Cardiac muscle cell (in vitro differentiated cells and primary cell): ENCODE measurements at regions not wholly inside any gene's neighbourhood (a gene's known extent, or its start where the extent isn't known, plus 50 kb on each side); places are given as distances from the start of the nearest gene placed in this dataset.
"Not testable (repeated sequence)": the region's sequence is repeated elsewhere in the genome, so short reads cannot be mapped to it uniquely, and the experiment has no call there.

Source experiments
- DNase-seq, 2 donors: peaks; one replicate each; pipeline versions ENCODE4 v3.0.0 to v3.0.0-alpha.2; 2010 to 2017; ENCODE audit warnings: low read depth in 1 of 2, low spot score in 1 of 2
- H3K27ac ChIP-seq: fragments of 200-600 bp; sonication (generic); 2 replicates; pipeline ENCODE4 v1.5.1; 2016
- H3K27me3 ChIP-seq: fragments of 200-600 bp; sonication (generic); 2 replicates; pipeline ENCODE4 v1.6.0; 2016; ENCODE audit warnings: control low read depth
- H3K36me3 ChIP-seq: fragments of 200-600 bp; sonication (generic); 2 replicates; pipeline ENCODE4 v1.5.1; 2016; ENCODE audit warnings: control low read depth
- H3K4me1 ChIP-seq: fragments of 200-600 bp; sonication (generic); 2 replicates; pipeline ENCODE4 v1.8.1; 2017; ENCODE audit warnings: low read depth, mild to moderate bottlenecking, mixed run types
- H3K4me3 ChIP-seq: fragments of 200-600 bp; sonication (generic); 2 replicates; pipeline ENCODE4 v1.5.1; 2016; ENCODE audit warnings: mild to moderate bottlenecking
- H3K9me3 ChIP-seq: fragments of 200-600 bp; sonication (generic); 2 replicates; pipeline ENCODE4 v1.5.1; 2017; ENCODE audit warnings: low read depth, mild to moderate bottlenecking, control low read depth
- CTCF ChIP-seq: IDR thresholded peaks from 2 replicates; pipeline ENCODE4 v1.5.1; 2012; ENCODE audit warnings: low read depth, mild to moderate bottlenecking, low read length

GRCh38 chr20:1802385-1803060 lies 92.7 kb upstream of the SIRPA start:
- peak; percentile 78 to 79 for DNase-seq

GRCh38 chr20:1801929-1802306 lies 93.3 kb upstream of the SIRPA start:
- Histone ChIP-seq H3K27ac (no peak overlapping the region), H3K27me3 (peaks cover 22% of the 10 kb centered on the region), H3K9me3 (no peaks in the 10 kb centered on the region), H3K36me3 (no peaks in the 10 kb centered on the region), H3K4me3 (peak overlapping the region; percentile 64), H3K4me1 (no peaks in the 10 kb centered on the region)
- no peak for TF ChIP-seq CTCF
- DNase-seq, result no peak

More at GRCh38 chr20:1802385-1803060, 92.7 kb upstream of the SIRPA start:
- Histone ChIP-seq H3K4me3 (peak overlapping the region; percentile 64), H3K36me3 (no peaks in the 10 kb centered on the region), H3K27ac (no peak overlapping the region), H3K4me1 (no peaks in the 10 kb centered on the region), H3K27me3 (peaks cover 22% of the 10 kb centered on the region), H3K9me3 (no peaks in the 10 kb centered on the region)
- TF ChIP-seq CTCF, result peak; percentile 64

- Histone ChIP-seq H3K27ac (no peak overlapping the region), H3K4me1 (no peaks in the 10 kb centered on the region), H3K36me3 (no peaks in the 10 kb centered on the region), H3K27me3 (peaks cover 26% of the 10 kb centered on the region), H3K4me3 (no peak overlapping the region), H3K9me3 (no peaks in the 10 kb centered on the region)
- no peak for DNase-seq
- no peak for TF ChIP-seq CTCF
Measured at GRCh38 chr20:1801225-1801928, 93.8 kb upstream of the SIRPA start.

GRCh38 chr20:1800777-1801176 lies 94.4 kb upstream of the SIRPA start:
- DNase-seq, result peak; percentile 18 to 57
- Histone ChIP-seq H3K27ac (no peak overlapping the region), H3K36me3 (no peaks in the 10 kb centered on the region), H3K4me1 (no peaks in the 10 kb centered on the region), H3K4me3 (no peak overlapping the region), H3K27me3 (peaks cover 32% of the 10 kb centered on the region), H3K9me3 (no peaks in the 10 kb centered on the region)
- peak; percentile 54 for TF ChIP-seq CTCF

- no peak overlapping the region for H3K27ac ChIP-seq
- no peak for DNase-seq
- H3K4me3 ChIP-seq, result no peak overlapping the region
- no peaks in the 10 kb centered on the region for H3K9me3 ChIP-seq
- no peaks in the 10 kb centered on the region for H3K4me1 ChIP-seq
- H3K36me3 ChIP-seq, result no peaks in the 10 kb centered on the region
- peaks cover 38% of the 10 kb centered on the region for H3K27me3 ChIP-seq
- TF ChIP-seq CTCF, result no peak
Measured at GRCh38 chr20:1800180-1800579, 95.0 kb upstream of the SIRPA start.

GRCh38 chr20:1799746-1800145 lies 95.5 kb upstream of the SIRPA start:
- not testable (repeated sequence) for H3K27ac ChIP-seq, H3K4me1 ChIP-seq, H3K4me3 ChIP-seq, DNase-seq, H3K9me3 ChIP-seq, H3K36me3 ChIP-seq
- H3K27me3 ChIP-seq, result peaks cover 40% of the 10 kb centered on the region
